IMR-90 (cell line): ENCODE measurements at regions not wholly inside any gene's neighbourhood (a gene's known extent, or its start where the extent isn't known, plus 50 kb on each side); places are given as distances from the start of the nearest gene placed in this dataset.

Experiments
- ATAC-seq: fragments of 200-7000 bp; cut with Tn5 transposase; 2 replicates; pipeline ENCODE4 v1.9.1; 2020; ENCODE audit warnings: low read depth, mild to moderate bottlenecking, moderate library complexity
- BruUV-seq: library from RNA; stranded (reverse); fragments of 400-500 nt; replicated peaks from 2 replicates; lab custom pipeline; 2021; lab: Mats Ljungman, UMichigan
- CTCF ChIA-PET: fragments of 300-600 bp; formaldehyde crosslinking; extraction: SDS; loops from one replicate; lab custom pipeline; 2021; ENCODE audit warnings: antibody characterized with exemption; lab: Yijun Ruan, JAX
- POLR2A ChIA-PET: fragments of 300-600 bp; sonication (Branson Sonifier 250); formaldehyde crosslinking; loops from one replicate; lab custom pipeline; 2022; ENCODE audit warnings: antibody characterized with exemption; ENCODE audit not compliant: unreplicated experiment; lab: Charles Lee
- DNase-seq: peaks from one replicate; pipeline ENCODE4 v3.0.0; 2013
- H2AFZ ChIP-seq: replicated peaks from 2 replicates; pipeline ENCODE3; 2013; ENCODE audit warnings: low read length, mild to moderate bottlenecking; ENCODE audit not compliant: poor library complexity
- H2AK5ac ChIP-seq: 2 replicates; pipeline ENCODE4 v1.6.1; 2013; ENCODE audit warnings: low read depth, low read length, inconsistent platforms
- H2AK9ac ChIP-seq: replicated peaks from 2 replicates; pipeline ENCODE3; 2013; ENCODE audit warnings: mild to moderate bottlenecking, low read depth, low read length, moderate library complexity; ENCODE audit not compliant: poor library complexity
- H2BK120ac ChIP-seq: 2 replicates; pipeline ENCODE4 v1.6.1; 2013; ENCODE audit warnings: low read depth, low read length, inconsistent platforms
- H2BK15ac ChIP-seq: 3 replicates; pipeline ENCODE4 v1.6.1; 2013; ENCODE audit warnings: low read depth, low read length, inconsistent platforms
- H2BK20ac ChIP-seq: 2 replicates; pipeline ENCODE4 v1.6.1; 2013; ENCODE audit warnings: low read depth, mild to moderate bottlenecking, inconsistent platforms, low read length, moderate library complexity
- H2BK5ac ChIP-seq: 2 replicates; pipeline ENCODE4 v1.6.1; 2013; ENCODE audit warnings: mild to moderate bottlenecking, low read depth, low read length, inconsistent platforms; ENCODE audit not compliant: poor library complexity, severe bottlenecking
- H3K14ac ChIP-seq: replicated peaks from 2 replicates; pipeline ENCODE4 v1.6.1; 2013; ENCODE audit warnings: low read depth, low read length, inconsistent platforms
- H3K18ac ChIP-seq: 2 replicates; pipeline ENCODE4 v1.6.1; 2013; ENCODE audit warnings: low read depth, low read length, control low read depth
- H3K23ac ChIP-seq: 2 replicates; pipeline ENCODE4 v1.6.1; 2013; ENCODE audit warnings: low read depth, low read length, inconsistent platforms
- H3K27ac ChIP-seq: 2 replicates; pipeline ENCODE4 v1.5.1; 2013; ENCODE audit warnings: mild to moderate bottlenecking, control low read depth, low read length; ENCODE audit not compliant: insufficient read depth
- H3K27me3 ChIP-seq: 2 replicates; pipeline ENCODE4 v1.6.1; 2013; ENCODE audit warnings: low read length; ENCODE audit not compliant: control insufficient read depth, insufficient read depth
- H3K36me3 ChIP-seq: 2 replicates; pipeline ENCODE4 v1.6.1; 2013; ENCODE audit warnings: low read length, mixed read lengths; ENCODE audit not compliant: control insufficient read depth, insufficient read depth
- H3K4ac ChIP-seq: 2 replicates; pipeline ENCODE4 v1.6.1; 2013; ENCODE audit warnings: low read depth, low read length, inconsistent platforms
- H3K4me1 ChIP-seq: 2 replicates; pipeline ENCODE4 v1.6.1; 2013; ENCODE audit warnings: low read length, mixed read lengths; ENCODE audit not compliant: control insufficient read depth, insufficient read depth
- H3K4me2 ChIP-seq: 2 replicates; pipeline ENCODE4 v1.6.1; 2013; ENCODE audit warnings: low read depth, mild to moderate bottlenecking, control low read depth, low read length, moderate library complexity
- H3K4me3 ChIP-seq: 2 replicates; pipeline ENCODE4 v1.5.1; 2013; ENCODE audit warnings: low read depth, mild to moderate bottlenecking, control low read depth, low read length, moderate library complexity; ENCODE audit not compliant: insufficient read depth
- H3K56ac ChIP-seq: 2 replicates; pipeline ENCODE4 v1.6.1; 2013; ENCODE audit warnings: low read length, inconsistent platforms; ENCODE audit not compliant: insufficient read depth; ENCODE audit errors: extremely low read depth
- H3K79me1 ChIP-seq, 2 experiments: 2 replicates each; pipeline ENCODE4 v1.6.1; 2013; ENCODE audit warnings: low read length in 2 of 2, inconsistent platforms in 1 of 2, low read depth in 1 of 2
- H3K9ac ChIP-seq: 2 replicates; pipeline ENCODE4 v1.6.1; 2013; ENCODE audit warnings: low read depth, low read length, control low read depth
- H3K9me1 ChIP-seq: 2 replicates; pipeline ENCODE4 v1.6.1; 2013; ENCODE audit warnings: low read length, inconsistent platforms; ENCODE audit not compliant: insufficient read depth
- H3K9me3 ChIP-seq: 2 replicates; pipeline ENCODE4 v1.6.1; 2013; ENCODE audit warnings: low read length; ENCODE audit not compliant: control insufficient read depth, insufficient read depth
- H4K20me1 ChIP-seq: 2 replicates; pipeline ENCODE4 v1.6.1; 2013; ENCODE audit warnings: low read length, inconsistent platforms; ENCODE audit not compliant: insufficient read depth
- H4K5ac ChIP-seq: 2 replicates; pipeline ENCODE4 v1.6.1; 2013; ENCODE audit warnings: mild to moderate bottlenecking, low read depth, low read length, control low read depth
- H4K8ac ChIP-seq, 2 experiments: 2 replicates each; pipeline ENCODE4 v1.6.1; 2013; ENCODE audit warnings: low read depth in 2 of 2, low read length in 2 of 2, control low read depth in 1 of 2, inconsistent platforms in 1 of 2
- H4K91ac ChIP-seq: 2 replicates; pipeline ENCODE4 v1.6.1; 2013; ENCODE audit warnings: low read depth, low read length, inconsistent platforms; ENCODE audit not compliant: insufficient read depth
- BHLHE40 ChIP-seq: fragments of 150-350 bp; IDR thresholded peaks from 2 replicates; pipeline ENCODE4 v1.6.1; 2016; ENCODE audit warnings: mild to moderate bottlenecking, low read depth, low read length
- CEBPB ChIP-seq: IDR thresholded peaks from 2 replicates; pipeline ENCODE4 v1.6.1; 2012; ENCODE audit warnings: low read depth, low read length, improper control_type of control experiment
- CHD1 ChIP-seq: IDR thresholded peaks from 2 replicates; pipeline ENCODE4 v1.6.1; 2012; ENCODE audit warnings: low read depth, low read length, improper control_type of control experiment
- CTCF ChIP-seq: conservative IDR thresholded peaks from 2 replicates; pipeline ENCODE4 v1.5.1; 2012; ENCODE audit warnings: mild to moderate bottlenecking, low read depth, low read length, improper control_type of control experiment
- ELK1 ChIP-seq: fragments of 150-350 bp; IDR thresholded peaks from 2 replicates; pipeline ENCODE4 v1.6.1; 2016; ENCODE audit warnings: low read depth, mild to moderate bottlenecking, low read length, moderate library complexity, borderline replicate concordance
- FOS ChIP-seq: fragments of 150-350 bp; IDR thresholded peaks from 2 replicates; pipeline ENCODE4 v1.6.1; 2016; ENCODE audit warnings: low read depth, low read length
- MAFK ChIP-seq: IDR thresholded peaks from 2 replicates; pipeline ENCODE4 v1.6.1; 2012; ENCODE audit warnings: low read depth, low read length, improper control_type of control experiment
- MAZ ChIP-seq: IDR thresholded peaks from 2 replicates; pipeline ENCODE4 v1.6.1; 2012; ENCODE audit warnings: low read depth, mild to moderate bottlenecking, low read length, improper control_type of control experiment, moderate library complexity, borderline replicate concordance
- MXI1 ChIP-seq: IDR thresholded peaks from 2 replicates; pipeline ENCODE4 v1.6.1; 2012; ENCODE audit warnings: low read depth, mild to moderate bottlenecking, low read length, moderate library complexity, borderline replicate concordance
- NFE2L2 ChIP-seq: fragments of 150-350 bp; IDR thresholded peaks from 2 replicates; pipeline ENCODE4 v1.6.1; 2016; ENCODE audit warnings: low read depth, mild to moderate bottlenecking, low read length
- POLR2A ChIP-seq: IDR thresholded peaks from 2 replicates; pipeline ENCODE4 v1.6.1; 2012; ENCODE audit warnings: mild to moderate bottlenecking, low read depth, low read length
- RAD21 ChIP-seq: IDR thresholded peaks from 2 replicates; pipeline ENCODE4 v1.6.1; 2012; ENCODE audit warnings: low read length, improper control_type of control experiment
- RCOR1 ChIP-seq: IDR thresholded peaks from 2 replicates; pipeline ENCODE4 v1.6.1; 2012; ENCODE audit warnings: mild to moderate bottlenecking, low read length, improper control_type of control experiment; ENCODE audit not compliant: insufficient replicate concordance
- RFX5 ChIP-seq: IDR thresholded peaks from 2 replicates; pipeline ENCODE4 v1.8.0; 2012; ENCODE audit warnings: low read depth, mild to moderate bottlenecking, low read length, moderate library complexity
- SMC3 ChIP-seq: fragments of 150-350 bp; IDR thresholded peaks from 2 replicates; pipeline ENCODE4 v1.6.1; 2016; ENCODE audit warnings: low read depth, mild to moderate bottlenecking, antibody characterized with exemption, low read length, moderate library complexity
- USF2 ChIP-seq: fragments of 150-350 bp; IDR thresholded peaks from 2 replicates; pipeline ENCODE4 v1.6.1; 2017; ENCODE audit warnings: mild to moderate bottlenecking, antibody characterized with exemption, low read length, low read depth
- WGBS, 2 experiments: methylation state at CpG; one replicate each; pipeline versions ENCODE4 v1.1.5 to v1.1.7; 2013; ENCODE audit warnings: missing lambda C conversion rate in 2 of 2; ENCODE audit not compliant: insufficient read length in 1 of 2; ENCODE audit errors: extremely low coverage in 2 of 2; 5-methylcytosine and 5-hydroxymethylcytosine counted together
- dilution Hi-C: fragments of 300-500 bp; cut with HindIII; formaldehyde crosslinking; loops from one replicate; pipeline ENCODE4 v1.14.3; 2018; ENCODE audit warnings: low sequenced_read_pairs; ENCODE audit not compliant: unreplicated experiment
- in situ Hi-C: fragments of 300-500 bp; cut with MboI; formaldehyde crosslinking; loops from 3 replicates; pipeline ENCODE4 v1.14.3; 2019; ENCODE audit warnings: low sequenced_read_pairs, inconsistent platforms, mixed read lengths
- intact Hi-C: fragments of 100-400 bp; cut with micrococcal nuclease; formaldehyde crosslinking; loops from 2 replicates; pipeline ENCODE4 v1.10.0; 2022

DNA sequence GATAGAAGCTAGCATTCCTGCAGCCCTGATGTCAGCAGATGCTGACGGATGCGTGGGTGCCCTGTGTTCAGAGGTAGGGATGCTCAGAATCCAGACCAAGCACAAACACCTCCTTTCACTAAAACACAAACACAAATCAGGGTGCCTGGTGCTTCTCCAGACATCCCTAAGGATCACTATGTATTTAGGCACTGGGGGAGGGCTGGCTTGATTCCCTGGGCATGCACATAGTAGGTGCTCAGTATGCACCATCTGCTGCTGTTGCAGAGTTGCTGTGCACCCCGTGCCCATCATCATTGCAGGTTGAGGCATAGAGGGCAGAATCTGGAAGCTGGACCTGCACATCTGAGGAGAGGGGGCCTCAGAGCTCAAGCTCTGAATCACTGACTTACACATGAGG, 114.8 kb downstream of the PHETA1 start:
- ChIA-PET CTCF (no interaction called here), POLR2A (no interaction called here)
- Histone ChIP-seq H2BK5ac (no peak overlapping the region), H4K20me1 (no peaks in the 10 kb centered on the region), H3K9me3 (no peaks in the 10 kb centered on the region), H3K9ac (no peak overlapping the region), H3K23ac (no peak overlapping the region), H3K79me1 (no peaks in the 10 kb centered on the region), H3K14ac (no peak overlapping the region), H2BK15ac (no peak overlapping the region), H3K56ac (no peak overlapping the region), H3K4me1 (no peaks in the 10 kb centered on the region), H2AK9ac (no peak overlapping the region), H3K18ac (no peak overlapping the region), H3K4me2 (no peak overlapping the region), H2AFZ (no peak overlapping the region), H4K8ac (no peak overlapping the region), H3K36me3 (no peaks in the 10 kb centered on the region), H3K27me3 (peaks cover 5% of the 10 kb centered on the region), H4K5ac (no peak overlapping the region), H2BK20ac (no peak overlapping the region), H3K4me3 (no peak overlapping the region), H3K27ac (no peak overlapping the region), H3K9me1 (no peaks in the 10 kb centered on the region), H3K4ac (no peak overlapping the region), H2AK5ac (no peak overlapping the region), H4K91ac (no peak overlapping the region), H2BK120ac (no peak overlapping the region)
- TF ChIP-seq USF2 (no peak), NFE2L2 (no peak), ELK1 (no peak), MAZ (no peak), CEBPB (no peak), MAFK (no peak), CTCF (no peak), CHD1 (no peak), SMC3 (no peak), FOS (no peak), POLR2A (no peak), RCOR1 (no peak), RAD21 (no peak), RFX5 (no peak), BHLHE40 (no peak), MXI1 (no peak)
- intact Hi-C loops: no loop called here
- BruUV-seq: no TSS peak
- in situ Hi-C loops: no loop called here
- 14% methylated on average over 1 of the region's 3 CpGs; no CpG with 5 or more reads in 1 of the 2 experiments for WGBS, 2 experiments
- DNase-seq: no peak
- no peak for ATAC-seq
- dilution Hi-C loops: no loop called here
